NCI-H774 (cell line): ENCODE measurements at regions not wholly inside any gene's neighbourhood (a gene's known extent, or its start where the extent isn't known, plus 50 kb on each side); places are given as distances from the start of the nearest gene placed in this dataset.

ENCODE experiments used
- DNase-seq: peaks from one replicate; lab custom pipeline; 2025; lab: John Stamatoyannopoulos, UW

- DNase-seq: no peak
Observed at GRCh38 chr20:57080796-57081195, 185.6 kb downstream of the BMP7 start.

GRCh38 chr20:57082357-57082945, 184.0 kb downstream of the BMP7 start:
- no peak for DNase-seq

- DNase-seq: no peak
Observed at GRCh38 chr20:57083072-57083471, 183.4 kb downstream of the BMP7 start.

GRCh38 chr20:57086066-57086465, 180.4 kb downstream of the BMP7 start:
- no peak for DNase-seq

GRCh38 chr20:57087102-57087501, 179.3 kb downstream of the BMP7 start:
- peak; percentile 36 for DNase-seq

GRCh38 chr20:57087705-57088104, 178.7 kb downstream of the BMP7 start:
- no peak for DNase-seq

GRCh38 chr20:57088436-57088835, 178.0 kb downstream of the BMP7 start:
- DNase-seq: no peak

- peak; percentile 17 for DNase-seq
Observed at GRCh38 chr20:57089699-57090144, 176.7 kb downstream of the BMP7 start.

GRCh38 chr20:57090590-57091560, 175.6 kb downstream of the BMP7 start:
- DNase-seq: no peak

- no peak for DNase-seq
Observed at GRCh38 chr20:57091748-57092111, 174.7 kb downstream of the BMP7 start.

- DNase-seq: peak; percentile 42
Observed at GRCh38 chr20:57092112-57092899, 174.1 kb downstream of the BMP7 start.

GRCh38 chr20:57092900-57093530, 173.4 kb downstream of the BMP7 start:
- no peak for DNase-seq

- no peak for DNase-seq
Observed at GRCh38 chr20:57093766-57094165, 172.7 kb downstream of the BMP7 start.

- DNase-seq: no peak
Observed at GRCh38 chr20:57094252-57094891, 172.1 kb downstream of the BMP7 start.

GRCh38 chr20:57094991-57095390, 171.4 kb downstream of the BMP7 start:
- DNase-seq: no peak

- no peak for DNase-seq
Observed at GRCh38 chr20:57095426-57095825, 171.0 kb downstream of the BMP7 start.

- DNase-seq: no peak
Observed at GRCh38 chr20:57097245-57097915, 169.1 kb downstream of the BMP7 start.

- no peak for DNase-seq
Observed at GRCh38 chr20:57102160-57102559, 164.3 kb downstream of the BMP7 start.

GRCh38 chr20:57102566-57102965, 163.9 kb downstream of the BMP7 start:
- no peak for DNase-seq

- no peak for DNase-seq
Observed at GRCh38 chr20:57103146-57103800, 163.2 kb downstream of the BMP7 start.
